ENCODE measurements at regions not wholly inside any gene's neighbourhood (a gene's known extent, or its start where the extent isn't known, plus 50 kb on each side); places are given as distances from the start of the nearest gene placed in this dataset.
"Not testable (repeated sequence)": the region's sequence is repeated elsewhere in the genome, so short reads cannot be mapped to it uniquely, and the experiment has no call there.

DNA sequence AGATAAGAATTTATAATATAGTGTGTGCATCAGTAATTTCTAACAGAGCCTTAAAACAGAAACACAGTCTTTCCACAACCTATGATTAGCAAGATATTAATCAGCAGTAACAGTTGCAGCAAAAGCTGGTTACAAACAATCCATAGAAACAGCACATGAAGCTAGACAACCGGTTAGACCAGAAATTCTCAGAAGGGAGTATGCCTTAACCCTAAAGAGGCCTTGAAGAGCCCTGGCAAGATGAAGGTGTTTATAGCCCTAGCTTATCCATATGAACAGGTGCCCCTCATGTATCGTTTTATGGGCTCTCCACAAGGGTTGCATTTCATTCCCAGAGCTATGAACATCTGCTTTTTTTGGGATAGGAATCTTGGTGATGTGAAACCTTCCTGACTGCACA lies 117.1 kb upstream of the ANKRD30A start:
- TF ChIP-seq, protein P1, sequence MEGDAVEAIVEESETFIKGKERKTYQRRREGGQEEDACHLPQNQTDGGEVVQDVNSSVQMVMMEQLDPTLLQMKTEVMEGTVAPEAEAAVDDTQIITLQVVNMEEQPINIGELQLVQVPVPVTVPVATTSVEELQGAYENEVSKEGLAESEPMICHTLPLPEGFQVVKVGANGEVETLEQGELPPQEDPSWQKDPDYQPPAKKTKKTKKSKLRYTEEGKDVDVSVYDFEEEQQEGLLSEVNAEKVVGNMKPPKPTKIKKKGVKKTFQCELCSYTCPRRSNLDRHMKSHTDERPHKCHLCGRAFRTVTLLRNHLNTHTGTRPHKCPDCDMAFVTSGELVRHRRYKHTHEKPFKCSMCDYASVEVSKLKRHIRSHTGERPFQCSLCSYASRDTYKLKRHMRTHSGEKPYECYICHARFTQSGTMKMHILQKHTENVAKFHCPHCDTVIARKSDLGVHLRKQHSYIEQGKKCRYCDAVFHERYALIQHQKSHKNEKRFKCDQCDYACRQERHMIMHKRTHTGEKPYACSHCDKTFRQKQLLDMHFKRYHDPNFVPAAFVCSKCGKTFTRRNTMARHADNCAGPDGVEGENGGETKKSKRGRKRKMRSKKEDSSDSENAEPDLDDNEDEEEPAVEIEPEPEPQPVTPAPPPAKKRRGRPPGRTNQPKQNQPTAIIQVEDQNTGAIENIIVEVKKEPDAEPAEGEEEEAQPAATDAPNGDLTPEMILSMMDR (IDR thresholded peaks at IDR 0.05), result not testable (repeated sequence)
- not testable (repeated sequence) for TF ChIP-seq EZH2 (IDR thresholded peaks at IDR 0.05; ENCODE audit: borderline replicate concordance, insufficient read depth, low read depth, low read length, poor library complexity, severe bottlenecking)

Data from B cell (primary cell).